Glomerular visceral epithelial cell (primary cell): ENCODE measurements at regions not wholly inside any gene's neighbourhood (a gene's known extent, or its start where the extent isn't known, plus 50 kb on each side); places are given as distances from the start of the nearest gene placed in this dataset.

Experiments
- DNase-seq: peaks from one replicate; pipeline ENCODE4 v3.0.0-alpha.2; 2016; ENCODE audit errors: extremely low spot score

DNA sequence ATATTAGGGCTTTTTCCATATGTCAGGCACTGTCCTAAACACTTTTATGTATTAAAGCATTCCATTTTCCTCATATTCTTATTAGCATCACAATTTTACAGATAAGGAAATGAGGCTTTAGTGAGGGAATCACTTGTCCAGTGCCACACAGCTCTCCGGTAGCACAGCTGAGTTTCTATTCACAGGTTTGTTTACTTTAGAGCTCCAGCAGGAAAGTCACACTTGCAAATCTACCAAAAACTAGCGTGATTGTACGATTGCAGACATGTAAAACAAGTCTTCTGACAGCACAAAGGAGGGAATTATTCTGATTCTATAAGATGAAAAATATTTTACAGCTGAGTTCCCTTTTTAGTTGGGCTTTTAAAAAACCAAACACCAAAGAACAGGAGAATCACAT, 472.1 kb downstream of the TMA16 start:
- no peak for DNase-seq

DNA sequence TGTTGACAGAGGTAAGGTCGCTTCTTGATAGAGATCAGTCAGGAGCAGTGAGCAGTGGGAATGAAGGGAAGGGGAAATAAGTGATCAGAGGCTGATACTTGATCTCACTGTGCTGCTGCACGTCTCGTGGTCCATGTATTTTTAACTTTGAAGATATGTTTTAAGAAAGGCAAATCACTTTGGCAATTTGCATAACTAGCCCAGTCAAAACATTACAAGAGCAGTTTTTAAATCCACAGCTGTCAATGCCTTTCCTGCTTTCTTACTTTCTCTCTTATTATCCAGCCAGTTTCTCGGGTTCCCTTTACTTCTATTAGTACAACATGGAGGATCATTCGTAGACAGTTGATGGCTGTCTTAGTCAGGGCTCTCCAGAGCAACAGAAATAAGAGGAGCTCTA, 472.8 kb downstream of the TMA16 start:
- DNase-seq, result no peak

DNA sequence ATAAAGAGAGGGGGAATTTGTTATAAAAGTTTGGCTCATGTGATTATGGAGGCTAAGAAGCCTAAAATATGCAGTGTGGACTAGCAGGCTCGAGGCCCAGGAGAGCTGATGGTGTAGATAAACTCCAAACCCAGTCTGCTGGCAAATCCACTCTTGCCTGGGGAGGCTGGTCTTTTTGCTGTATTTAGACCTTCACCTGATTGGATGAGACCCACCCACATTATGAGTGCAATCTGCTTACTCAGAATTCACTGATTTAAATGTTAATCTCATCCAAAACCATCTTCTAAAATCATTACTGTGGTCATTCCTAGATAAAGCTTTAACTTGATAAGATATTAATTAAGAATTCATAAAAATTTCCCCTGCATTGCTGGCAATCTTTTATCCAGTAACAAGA, 473.2 kb downstream of the TMA16 start:
- DNase-seq, result no peak

DNA sequence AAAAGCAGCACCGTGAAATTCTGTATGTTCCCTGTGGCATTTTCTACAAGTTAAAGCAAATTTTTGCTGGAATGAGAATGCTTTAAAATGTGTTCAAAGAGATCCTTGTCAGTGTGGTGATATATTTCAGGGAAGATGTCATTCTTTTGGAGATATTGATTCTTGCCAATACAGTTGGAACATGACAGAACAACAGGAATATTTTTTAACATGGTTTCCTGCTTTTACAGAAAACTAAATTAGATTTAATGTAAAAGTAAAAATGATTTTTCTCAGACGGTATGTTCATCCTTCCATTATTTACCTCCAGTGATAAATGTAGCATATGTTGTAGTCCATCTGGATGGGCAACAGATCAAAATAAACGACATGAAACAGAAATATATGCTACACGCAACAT, 474.8 kb downstream of the TMA16 start:
- DNase-seq, result no peak

DNA sequence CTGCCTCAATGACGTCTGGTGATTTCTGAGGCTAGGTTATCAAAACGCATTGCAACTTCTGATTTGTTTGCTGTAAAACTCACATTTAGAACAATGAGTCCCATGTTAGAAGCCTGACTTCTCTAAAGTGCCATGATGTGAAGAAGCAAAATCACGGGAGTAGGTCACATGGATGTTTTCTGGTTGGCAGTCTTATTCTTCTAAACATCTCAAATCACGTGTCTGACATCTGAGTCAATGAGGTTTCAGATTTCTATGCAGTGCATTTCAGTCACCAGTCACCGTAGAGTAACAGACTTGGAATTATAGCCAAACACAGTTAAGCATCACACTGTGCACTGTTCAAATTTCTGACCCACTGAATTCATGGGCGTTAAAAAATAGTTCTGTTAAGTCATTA, 482.1 kb downstream of the TMA16 start:
- DNase-seq, result no peak

DNA sequence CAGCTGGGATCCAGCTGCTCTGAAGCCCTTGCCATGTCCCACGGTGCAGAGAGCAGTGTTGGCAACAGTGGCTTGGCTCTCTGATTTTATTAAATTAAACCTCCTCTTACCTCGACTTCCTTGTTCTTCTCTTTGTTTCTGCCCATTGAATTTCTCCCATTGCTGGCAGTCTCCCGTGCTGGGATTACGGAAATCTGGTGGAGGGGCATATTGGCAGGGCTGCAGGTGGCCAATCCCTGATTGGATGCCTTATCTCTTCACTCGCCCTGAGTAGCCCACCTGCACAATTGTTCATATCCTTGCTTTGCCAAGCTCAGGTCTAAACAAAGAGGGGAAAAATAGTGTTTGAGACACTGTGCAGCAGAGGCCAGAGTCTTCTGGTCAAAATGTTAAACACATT, 493.9 kb downstream of the TMA16 start:
- DNase-seq, result no peak

DNA sequence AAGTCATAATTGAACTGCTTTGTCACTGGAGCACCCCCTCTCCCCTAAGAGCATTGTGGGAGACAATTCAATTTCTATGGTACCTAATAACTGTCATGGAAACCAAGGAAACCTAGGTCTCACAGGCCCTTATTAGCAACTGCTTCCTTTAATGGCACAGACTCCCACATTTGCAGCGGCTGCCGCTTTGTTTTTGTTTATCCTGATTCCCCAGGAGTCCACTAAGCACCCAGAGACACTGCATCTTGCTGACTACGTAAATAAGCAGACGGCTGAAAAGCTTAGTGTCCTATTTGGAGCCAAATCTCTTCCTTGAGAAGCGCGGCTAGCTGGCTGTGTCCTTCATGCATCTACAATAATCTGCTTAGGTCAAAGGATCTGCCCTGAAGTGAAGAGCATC, 494.4 kb downstream of the TMA16 start:
- DNase-seq, result no peak

DNA sequence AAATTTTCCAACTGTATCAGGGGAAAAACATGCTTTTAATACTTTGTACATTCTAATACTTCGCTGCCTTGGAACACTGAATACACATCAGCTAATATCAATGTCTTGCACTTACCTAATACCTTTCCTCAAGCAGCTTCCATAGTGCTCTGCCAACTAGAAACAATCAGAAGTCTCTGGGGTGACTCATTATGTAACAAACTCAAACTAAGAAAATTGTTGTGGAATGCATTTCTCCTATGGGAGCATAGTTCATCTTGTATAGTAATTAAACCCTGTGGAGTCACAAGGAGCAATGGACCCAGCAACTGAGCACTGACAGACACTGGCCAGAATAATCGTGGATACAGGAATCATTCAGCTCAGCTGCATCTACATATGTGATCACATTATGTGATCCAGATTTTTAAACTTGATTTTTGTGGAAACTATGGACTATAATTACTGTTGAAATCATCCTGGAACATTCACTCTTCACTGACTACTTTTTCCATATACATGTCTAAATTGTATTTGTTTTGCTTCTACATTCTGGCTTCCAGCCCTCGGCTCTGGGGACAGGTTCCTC, 496.9 kb downstream of the TMA16 start:
- peak; percentile 11 for DNase-seq

DNA sequence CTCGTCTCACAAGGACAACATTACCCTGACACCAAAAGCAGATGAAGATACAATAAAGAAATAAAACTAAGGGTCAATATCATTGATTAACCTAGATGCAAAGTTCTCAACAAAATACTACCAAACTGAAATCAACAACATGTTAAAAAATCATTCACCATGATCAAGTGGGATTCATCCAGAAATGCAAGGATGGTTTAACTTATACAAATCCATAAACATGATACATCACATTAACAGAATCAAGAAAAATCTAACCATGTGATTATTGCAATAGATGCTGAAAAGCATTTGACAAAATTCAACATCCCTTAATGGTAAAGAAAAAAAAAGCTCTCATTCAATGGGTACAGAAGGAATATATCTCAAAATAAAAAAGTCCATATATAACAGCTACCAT, 514.9 kb downstream of the TMA16 start:
- DNase-seq, result no peak

DNA sequence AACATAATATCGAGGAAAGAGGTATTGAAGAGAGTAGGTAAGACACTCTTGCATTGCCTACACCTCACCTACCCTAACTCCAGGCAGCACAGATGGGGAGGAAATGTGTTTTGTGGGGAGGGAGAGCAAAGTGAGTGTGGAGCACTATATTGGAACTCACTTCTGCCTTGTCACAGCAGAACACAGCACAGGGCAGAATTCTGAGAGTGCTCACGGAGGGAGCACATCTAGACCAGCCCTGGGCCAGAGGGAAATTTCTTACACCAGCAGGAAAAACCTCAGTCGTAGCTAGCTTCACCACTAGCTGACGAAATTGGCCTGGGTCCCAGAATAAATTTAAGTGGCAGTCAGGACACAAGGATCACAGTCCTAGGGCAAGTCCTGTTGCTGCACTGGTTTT, 517.3 kb downstream of the TMA16 start:
- no peak for DNase-seq

DNA sequence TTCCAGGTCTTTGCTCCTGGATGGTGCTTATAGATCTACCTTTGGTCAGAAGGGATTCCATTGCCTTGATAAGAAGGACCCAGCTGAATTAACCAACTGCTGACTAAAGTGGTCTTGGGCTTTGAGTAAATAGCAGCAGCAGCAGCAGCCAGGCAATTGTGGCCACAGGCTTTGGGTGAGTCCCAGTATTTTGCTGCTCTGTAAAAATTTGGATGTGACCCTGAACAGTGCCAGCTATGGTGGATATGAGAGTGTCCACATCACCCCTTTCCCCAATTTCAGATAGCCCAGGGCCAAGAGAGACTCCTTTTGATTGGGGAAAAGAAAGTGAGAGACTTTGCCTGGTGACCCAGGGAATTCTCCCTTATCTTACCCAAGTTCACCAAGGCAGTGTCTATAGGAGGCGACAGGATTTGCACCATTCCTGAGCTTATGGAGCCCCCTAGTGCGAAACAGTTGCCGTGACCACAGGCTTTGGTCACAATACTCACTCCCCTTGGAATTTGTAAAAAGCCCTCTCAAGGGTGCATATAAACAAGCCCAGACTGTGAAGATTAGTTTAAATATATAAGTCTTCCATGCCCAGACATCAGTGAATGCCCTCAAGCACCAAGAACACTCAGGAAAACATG, 518.0 kb downstream of the TMA16 start:
- peak; percentile 27 for DNase-seq

DNA sequence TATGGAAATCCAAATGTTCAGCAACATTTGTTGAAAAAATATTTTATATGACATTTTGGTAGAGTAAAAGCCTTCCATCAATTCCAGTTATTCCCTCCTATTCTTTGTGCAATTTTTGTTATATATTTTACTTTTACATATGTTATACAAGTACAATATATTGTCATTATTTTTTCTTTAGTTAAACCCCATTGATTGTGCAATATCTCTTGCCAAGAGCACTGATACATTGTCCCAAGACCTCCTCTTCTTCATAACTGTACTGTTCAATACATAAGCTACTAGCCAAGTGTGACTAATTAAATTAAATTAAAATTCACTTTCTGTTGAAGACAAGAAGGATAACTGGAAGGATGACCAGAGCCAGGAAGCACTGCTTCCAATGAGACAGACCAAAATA, 527.5 kb downstream of the TMA16 start:
- no peak for DNase-seq

DNA sequence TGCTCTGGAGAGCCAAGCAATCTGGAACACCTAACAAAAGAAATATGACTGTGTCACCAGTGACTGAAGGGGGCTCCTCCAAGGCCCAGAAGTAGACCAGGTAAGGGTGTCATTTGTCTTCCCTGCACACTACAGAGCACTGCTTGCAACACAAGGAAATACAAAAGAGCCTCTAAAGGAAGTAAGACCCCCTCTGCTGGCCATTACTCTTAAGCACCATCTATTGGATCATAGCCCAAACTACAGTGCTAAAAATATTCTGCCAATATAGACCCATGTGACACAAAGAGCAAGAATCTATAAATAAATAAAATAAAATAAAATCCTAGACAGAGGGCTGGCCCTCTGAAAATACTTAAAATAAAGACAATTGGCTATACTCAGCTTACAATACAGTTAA, 528.7 kb downstream of the TMA16 start:
- no peak for DNase-seq

DNA sequence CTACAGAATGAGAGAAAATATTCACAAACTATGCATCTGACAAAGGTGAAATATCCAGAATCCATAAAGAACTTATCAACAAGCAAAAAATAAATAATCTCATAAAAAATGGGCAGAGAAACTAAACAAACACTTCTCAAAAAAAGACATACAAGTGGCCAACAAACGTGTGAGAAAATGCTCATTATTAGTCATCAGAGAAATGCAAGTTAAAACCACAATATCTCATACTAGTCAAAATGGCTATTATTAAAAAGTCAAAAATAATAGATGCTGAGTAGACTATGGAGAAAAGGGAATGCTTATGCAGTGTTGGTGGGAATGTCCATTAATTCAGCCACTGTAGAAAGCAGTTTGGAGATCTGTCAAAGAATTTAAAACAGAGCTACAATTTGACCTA, 533.3 kb downstream of the TMA16 start:
- DNase-seq, result no peak

DNA sequence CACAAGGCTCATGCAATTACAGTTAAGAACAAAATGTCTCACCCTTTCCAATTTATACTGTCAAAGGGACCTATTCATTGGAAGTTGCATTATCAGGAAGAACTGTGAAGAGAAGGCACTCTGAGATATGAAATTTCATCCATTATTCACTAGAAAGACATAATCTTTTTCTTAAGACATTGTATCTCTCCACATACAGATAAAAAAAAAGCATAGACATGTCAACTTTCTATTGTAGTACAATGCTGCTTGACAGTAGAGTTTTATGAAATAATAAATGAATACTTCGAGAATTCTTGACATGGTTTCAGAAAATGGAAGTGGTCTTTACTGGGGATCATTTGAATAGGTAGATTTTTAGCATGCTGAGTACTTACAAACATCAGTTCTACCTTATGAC, 545.0 kb downstream of the TMA16 start:
- no peak for DNase-seq

DNA sequence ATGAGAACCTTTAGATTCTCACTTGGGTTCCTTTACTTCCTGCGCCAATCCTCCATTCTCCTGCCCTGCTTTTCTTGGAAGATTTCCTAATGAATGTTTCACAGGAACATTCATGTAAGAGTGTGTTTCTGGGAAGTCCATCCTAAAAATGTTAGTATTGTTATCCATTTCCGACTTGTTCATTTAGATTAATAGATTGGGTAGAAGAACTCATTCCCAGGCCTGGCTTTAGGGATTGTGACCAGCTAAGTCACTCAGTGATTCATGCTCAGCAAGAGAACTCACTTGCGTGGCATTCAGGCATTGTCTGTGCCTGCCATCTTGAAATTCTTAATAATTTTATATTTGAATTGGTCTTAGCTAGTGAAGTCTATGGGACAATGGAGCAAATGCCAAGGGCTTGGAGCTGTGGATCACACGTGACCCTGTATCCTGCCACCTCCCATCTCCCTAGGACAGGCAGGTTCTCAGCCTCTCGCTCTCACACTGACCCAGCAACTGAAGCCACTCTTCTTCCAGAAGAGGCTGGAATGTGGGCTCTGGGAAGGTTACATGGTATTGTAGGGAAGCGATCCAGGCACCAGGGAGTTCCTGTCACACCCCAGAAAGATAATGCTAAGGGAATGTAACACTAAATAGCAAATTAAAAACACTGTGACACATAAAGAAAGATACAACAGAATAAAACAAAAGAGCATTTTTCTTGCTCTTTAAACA, 562.1 kb downstream of the TMA16 start:
- no peak for DNase-seq

DNA sequence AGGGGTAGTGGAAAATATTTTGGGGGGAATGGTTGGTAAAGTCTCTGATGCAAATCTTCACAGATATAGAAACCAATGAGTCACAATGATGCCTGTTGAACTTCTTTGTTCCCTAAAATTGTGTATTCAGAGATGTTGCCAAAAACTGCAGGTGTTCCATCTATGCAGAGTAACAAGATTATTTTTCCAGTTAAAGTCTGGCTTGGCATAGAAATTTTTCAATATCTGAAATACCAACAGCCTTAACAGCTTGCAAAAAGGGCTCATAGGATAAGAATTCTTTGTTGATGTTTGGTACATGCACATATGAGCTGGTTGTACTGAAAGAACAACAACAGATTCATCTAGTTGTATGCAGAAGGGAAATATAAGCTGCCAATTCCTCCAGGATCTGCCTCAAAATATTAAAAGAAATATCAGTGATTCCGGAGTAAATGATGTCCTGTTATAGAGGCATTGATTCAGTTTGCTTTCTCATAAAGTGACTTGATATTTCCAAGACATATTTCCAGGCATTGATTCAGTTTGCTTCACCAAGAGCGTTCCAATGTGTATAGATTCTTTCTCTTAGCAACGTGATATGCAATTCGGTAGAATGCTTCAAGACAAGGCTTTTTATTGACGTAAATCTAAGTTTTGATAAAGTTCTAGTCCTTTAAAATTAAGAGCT, 564.4 kb downstream of the TMA16 start:
- no peak for DNase-seq

DNA sequence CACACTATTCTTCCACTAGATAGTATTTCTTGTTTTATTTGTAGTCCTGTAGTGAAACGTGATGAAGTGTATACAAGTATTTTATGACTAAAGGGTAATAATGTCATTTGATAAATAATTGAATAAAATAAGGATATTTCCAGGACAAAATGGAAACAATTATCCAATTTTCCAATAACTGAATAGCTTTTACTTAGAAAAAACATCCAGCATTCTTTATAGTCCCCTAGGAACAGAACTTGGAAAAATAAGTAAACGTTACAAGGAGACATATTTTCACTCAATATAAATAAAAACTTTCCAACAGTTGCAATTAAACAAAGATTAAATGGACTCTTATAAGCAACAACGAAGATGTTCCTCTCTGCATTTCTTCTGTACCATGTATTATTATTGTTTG, 566.0 kb downstream of the TMA16 start:
- DNase-seq, result no peak

DNA sequence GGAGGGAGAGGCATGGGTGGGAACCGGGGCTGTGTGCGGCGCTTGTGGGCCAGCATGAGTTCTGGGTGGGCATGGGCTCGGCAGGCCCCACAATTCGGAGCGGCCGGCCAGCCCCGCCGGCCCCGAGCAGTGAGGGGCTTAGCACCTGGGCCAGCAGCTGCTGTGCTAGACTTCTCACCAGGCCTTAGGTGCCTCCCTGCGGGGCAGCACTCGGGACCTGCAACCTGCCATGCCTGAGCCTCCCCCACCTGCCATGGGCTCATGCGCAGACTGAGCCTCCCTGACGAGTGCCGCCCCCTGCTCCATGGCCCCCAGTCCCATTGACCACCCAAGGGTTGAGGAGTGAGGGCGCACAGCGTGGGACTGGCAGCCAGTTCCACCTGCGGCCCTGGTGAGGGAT, 573.9 kb downstream of the TMA16 start:
- no peak for DNase-seq

DNA sequence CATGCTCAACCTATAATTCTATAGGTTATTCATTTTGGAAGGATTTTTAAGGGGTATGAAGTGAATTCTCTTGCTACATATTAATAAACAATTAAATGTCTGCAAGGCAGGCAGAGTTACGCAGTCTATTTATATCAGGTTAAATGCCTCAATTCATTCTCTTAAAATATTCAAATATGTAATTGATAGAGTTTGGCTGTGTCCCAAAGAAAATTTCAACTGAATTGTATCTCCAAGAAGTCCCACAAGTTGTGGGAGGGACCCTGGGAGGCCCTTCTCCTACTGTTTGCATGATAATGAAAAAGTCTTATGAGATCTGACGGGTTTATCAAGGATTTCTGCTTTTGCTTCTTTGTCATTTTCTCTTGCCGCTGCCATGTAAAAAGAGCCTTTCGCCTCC, 576.1 kb downstream of the TMA16 start:
- no peak for DNase-seq

DNA sequence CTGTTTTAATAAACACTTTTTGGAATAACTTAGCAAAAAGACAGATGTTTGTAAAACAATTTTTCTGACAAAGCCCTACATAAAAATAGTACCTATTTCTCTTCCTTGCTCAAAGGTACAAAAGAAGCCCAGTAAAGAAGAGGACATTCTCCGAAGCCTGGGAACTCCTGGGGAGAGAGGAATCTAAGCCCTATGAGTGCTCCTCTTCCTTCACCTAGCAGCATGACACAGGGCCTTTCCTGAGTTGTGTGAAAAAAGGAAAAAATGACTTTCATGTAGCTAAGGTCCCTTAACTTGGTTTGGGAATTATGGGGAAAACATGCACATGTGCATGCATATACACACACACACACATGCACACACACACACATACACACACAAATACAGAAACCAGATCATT, 586.9 kb downstream of the TMA16 start:
- no peak for DNase-seq

DNA sequence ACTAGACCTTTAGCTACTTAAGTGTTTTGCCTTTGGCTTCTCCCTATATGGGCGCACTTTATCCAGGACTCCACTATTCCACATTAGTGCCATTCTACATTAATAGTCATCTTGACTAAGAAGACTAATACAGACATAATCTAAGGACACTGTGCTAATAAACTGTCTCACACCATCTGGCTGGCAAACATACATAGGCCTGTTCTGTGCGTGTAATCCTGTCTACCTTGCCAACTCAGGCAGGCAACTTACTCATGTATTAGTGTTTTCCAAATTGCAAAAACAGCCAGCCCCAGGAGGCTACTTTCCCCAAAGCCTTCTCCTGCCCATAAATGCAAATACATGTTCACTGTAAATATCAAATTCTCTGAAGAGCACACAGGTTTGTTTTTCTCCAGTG, 587.3 kb downstream of the TMA16 start:
- DNase-seq, result no peak

DNA sequence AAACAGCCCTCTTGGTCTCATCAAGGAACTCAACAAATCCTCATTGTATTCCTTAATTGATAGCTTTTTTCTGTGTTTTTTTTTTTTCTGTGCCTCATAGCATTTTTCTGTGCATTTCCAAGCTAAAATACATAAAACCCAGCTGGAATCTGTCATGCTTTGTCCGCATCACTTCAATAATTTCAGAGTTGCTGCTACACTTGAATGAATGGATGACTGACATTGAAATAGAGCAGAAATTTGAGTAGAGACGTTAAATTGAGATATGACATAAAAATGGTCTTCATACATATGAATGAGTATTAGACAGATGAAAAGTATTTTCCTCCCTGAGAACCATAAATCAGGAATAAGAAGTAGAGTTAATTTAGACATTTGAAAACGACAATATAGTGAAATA, 593.2 kb downstream of the TMA16 start:
- DNase-seq, result no peak
